KMS-11 (cell line): ENCODE measurements at regions not wholly inside any gene's neighbourhood (a gene's known extent, or its start where the extent isn't known, plus 50 kb on each side); places are given as distances from the start of the nearest gene placed in this dataset.

Experiments used
- H2AFZ ChIP-seq: fragments of 200-600 bp; sonication (generic); 2 replicates; pipeline ENCODE4 v1.6.1; 2016; ENCODE audit warnings: antibody characterized with exemption, mixed run types, low read depth
- H3K27ac ChIP-seq: fragments of 200-600 bp; sonication (generic); 2 replicates; pipeline ENCODE4 v1.6.1; 2016; ENCODE audit warnings: mild to moderate bottlenecking, mixed run types
- H3K27me3 ChIP-seq: fragments of 200-600 bp; sonication (generic); 2 replicates; pipeline ENCODE4 v1.6.1; 2017; ENCODE audit warnings: mild to moderate bottlenecking, low read depth, mixed run types, moderate library complexity; ENCODE audit not compliant: insufficient read depth
- H3K36me3 ChIP-seq: fragments of 200-600 bp; sonication (generic); 2 replicates; pipeline ENCODE4 v1.6.1; 2017; ENCODE audit warnings: mild to moderate bottlenecking, mixed run types; ENCODE audit not compliant: insufficient read depth
- H3K4me1 ChIP-seq: fragments of 200-600 bp; sonication (generic); 2 replicates; pipeline ENCODE4 v1.6.1; 2016; ENCODE audit warnings: mild to moderate bottlenecking, low read depth, mixed run types; ENCODE audit not compliant: poor library complexity, severe bottlenecking
- H3K4me2 ChIP-seq: fragments of 200-600 bp; sonication (generic); 2 replicates; pipeline ENCODE4 v1.7.0; 2016; ENCODE audit warnings: mild to moderate bottlenecking, mixed run types
- H3K4me3 ChIP-seq: fragments of 200-600 bp; sonication (generic); IDR thresholded peaks from 2 replicates; pipeline ENCODE4 v1.6.1; 2017; ENCODE audit warnings: low read depth, low read length, mixed read lengths; ENCODE audit not compliant: insufficient read depth
- H3K79me2 ChIP-seq: fragments of 200-600 bp; sonication (generic); 2 replicates; pipeline ENCODE4 v1.6.1; 2016; ENCODE audit warnings: low read depth, mixed run types; ENCODE audit not compliant: insufficient read depth
- H3K9ac ChIP-seq: fragments of 200-600 bp; sonication (generic); 2 replicates; pipeline ENCODE4 v1.6.1; 2016; ENCODE audit warnings: mild to moderate bottlenecking, mixed run types
- H4K20me1 ChIP-seq: fragments of 200-600 bp; sonication (generic); 2 replicates; pipeline ENCODE4 v1.6.1; 2016; ENCODE audit warnings: mild to moderate bottlenecking, mixed run types; ENCODE audit not compliant: insufficient read depth
- TF ChIP-seq, protein P1 (sequence below): fragments of 200-600 bp; sonication (generic); conservative IDR thresholded peaks from 2 replicates; pipeline ENCODE4 v1.6.1; 2017; ENCODE audit warnings: low read depth, mild to moderate bottlenecking, antibody characterized with exemption, low read length, moderate library complexity, mixed read lengths

- H3K9ac ChIP-seq = no peak overlapping the region
- H2AFZ ChIP-seq = no peak overlapping the region
- H4K20me1 ChIP-seq = no peaks in the 10 kb centered on the region
- no peaks in the 10 kb centered on the region for H3K36me3 ChIP-seq
- no peaks in the 10 kb centered on the region for H3K27me3 ChIP-seq
- H3K27ac ChIP-seq = no peak overlapping the region
- no peaks in the 10 kb centered on the region for H3K79me2 ChIP-seq
- TF ChIP-seq, protein P1, sequence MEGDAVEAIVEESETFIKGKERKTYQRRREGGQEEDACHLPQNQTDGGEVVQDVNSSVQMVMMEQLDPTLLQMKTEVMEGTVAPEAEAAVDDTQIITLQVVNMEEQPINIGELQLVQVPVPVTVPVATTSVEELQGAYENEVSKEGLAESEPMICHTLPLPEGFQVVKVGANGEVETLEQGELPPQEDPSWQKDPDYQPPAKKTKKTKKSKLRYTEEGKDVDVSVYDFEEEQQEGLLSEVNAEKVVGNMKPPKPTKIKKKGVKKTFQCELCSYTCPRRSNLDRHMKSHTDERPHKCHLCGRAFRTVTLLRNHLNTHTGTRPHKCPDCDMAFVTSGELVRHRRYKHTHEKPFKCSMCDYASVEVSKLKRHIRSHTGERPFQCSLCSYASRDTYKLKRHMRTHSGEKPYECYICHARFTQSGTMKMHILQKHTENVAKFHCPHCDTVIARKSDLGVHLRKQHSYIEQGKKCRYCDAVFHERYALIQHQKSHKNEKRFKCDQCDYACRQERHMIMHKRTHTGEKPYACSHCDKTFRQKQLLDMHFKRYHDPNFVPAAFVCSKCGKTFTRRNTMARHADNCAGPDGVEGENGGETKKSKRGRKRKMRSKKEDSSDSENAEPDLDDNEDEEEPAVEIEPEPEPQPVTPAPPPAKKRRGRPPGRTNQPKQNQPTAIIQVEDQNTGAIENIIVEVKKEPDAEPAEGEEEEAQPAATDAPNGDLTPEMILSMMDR = no peak
- no peak overlapping the region for H3K4me3 ChIP-seq
- H3K4me2 ChIP-seq = no peak overlapping the region
- H3K4me1 ChIP-seq = no peaks in the 10 kb centered on the region
Measured at GRCh38 chr2:5479265-5479928, 212.8 kb upstream of the SOX11 start.

DNA sequence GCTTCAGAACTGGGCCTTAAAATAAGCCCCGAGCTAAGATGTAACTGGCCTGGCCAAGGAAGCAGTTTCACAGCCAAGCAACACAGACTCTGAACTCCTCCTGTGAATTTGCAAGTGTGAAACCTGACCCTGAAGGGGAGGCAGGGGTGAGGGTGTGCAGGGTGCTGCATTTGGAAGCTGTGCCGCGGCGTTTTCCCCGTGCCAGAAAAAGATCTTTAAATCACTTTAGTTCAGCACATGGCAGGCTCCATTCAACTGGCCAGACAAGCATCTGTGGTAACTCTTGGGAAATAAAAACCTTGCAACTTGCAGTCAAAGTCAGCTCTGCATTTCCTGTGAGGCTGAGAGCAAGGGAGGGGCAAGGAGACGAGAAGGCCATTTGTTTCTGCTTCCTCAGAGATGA is 209.3 kb upstream of the SOX11 start:
- no peaks in the 10 kb centered on the region for H3K79me2 ChIP-seq
- H3K27me3 ChIP-seq = no peaks in the 10 kb centered on the region
- TF ChIP-seq, protein P1 = no peak
- H3K27ac ChIP-seq = no peak overlapping the region
- H3K4me1 ChIP-seq = no peaks in the 10 kb centered on the region
- H4K20me1 ChIP-seq = no peaks in the 10 kb centered on the region
- H2AFZ ChIP-seq = no peak overlapping the region
- H3K4me2 ChIP-seq = no peak overlapping the region
- no peak overlapping the region for H3K4me3 ChIP-seq
- no peak overlapping the region for H3K9ac ChIP-seq
- H3K36me3 ChIP-seq = no peaks in the 10 kb centered on the region

GRCh38 chr2:5484868-5485267 is 207.3 kb upstream of the SOX11 start:
- Histone ChIP-seq H3K27ac (no peak overlapping the region), H3K9ac (no peak overlapping the region), H2AFZ (no peak overlapping the region), H3K4me2 (no peak overlapping the region), H4K20me1 (no peaks in the 10 kb centered on the region), H3K4me3 (no peak overlapping the region), H3K36me3 (no peaks in the 10 kb centered on the region), H3K4me1 (no peaks in the 10 kb centered on the region), H3K27me3 (no peaks in the 10 kb centered on the region), H3K79me2 (no peaks in the 10 kb centered on the region)
- TF ChIP-seq, protein P1 = no peak

GRCh38 chr2:5491523-5491922 is 200.7 kb upstream of the SOX11 start:
- TF ChIP-seq, protein P1 = no peak
- Histone ChIP-seq H3K9ac (no peak overlapping the region), H3K36me3 (no peaks in the 10 kb centered on the region), H3K79me2 (no peaks in the 10 kb centered on the region), H3K27ac (no peak overlapping the region), H3K4me1 (no peaks in the 10 kb centered on the region), H2AFZ (no peak overlapping the region), H3K4me2 (no peak overlapping the region), H3K4me3 (no peak overlapping the region), H4K20me1 (no peaks in the 10 kb centered on the region), H3K27me3 (no peaks in the 10 kb centered on the region)
